Esophagus muscularis mucosa (tissue), 4 donors: ENCODE measurements at regions not wholly inside any gene's neighbourhood (a gene's known extent, or its start where the extent isn't known, plus 50 kb on each side); places are given as distances from the start of the nearest gene placed in this dataset.

Experiments
- DNase-seq: peaks from one replicate; pipeline ENCODE4 v3.0.0-alpha.2; 2017; ENCODE audit errors: extremely low spot score
- H3K27ac ChIP-seq, 4 donors: fragments of 200-600 bp; sonication (generic); replicated peaks in 1 of 4; 1 replicate in 3 of 4; 2 replicates in 1 of 4; pipeline ENCODE4 v1.5.1; 2016 to 2019; ENCODE audit warnings: mild to moderate bottlenecking in 1 of 4
- H3K27me3 ChIP-seq, 4 donors: fragments of 200-600 bp; sonication (generic); one replicate each; pipeline versions ENCODE4 v1.5.1 to v1.6.0; 2016 to 2019
- H3K36me3 ChIP-seq, 4 donors: fragments of 200-600 bp; sonication (generic); one replicate each; pipeline ENCODE4 v1.5.1; 2016 to 2019
- H3K4me1 ChIP-seq, 4 donors: fragments of 200-600 bp; sonication (generic); one replicate each; pipeline ENCODE4 v1.5.1; 2016 to 2019
- H3K4me3 ChIP-seq, 4 donors: fragments of 200-600 bp; sonication (generic); 1 replicate in 2 of 4; 2 replicates in 2 of 4; pipeline ENCODE4 v1.5.1; 2016 to 2019; ENCODE audit warnings: mild to moderate bottlenecking in 4 of 4, moderate library complexity in 1 of 4
- H3K9me3 ChIP-seq, 4 donors: fragments of 200-600 bp; sonication (generic); 1 replicate in 3 of 4; 2 replicates in 1 of 4; pipeline ENCODE4 v1.5.1; 2016 to 2019
- CTCF ChIP-seq, 3 experiments: fragments of 200-600 bp in 2 of 3; fragments of 450-650 bp in 1 of 3; sonication (generic) in 2 of 3; IDR thresholded peaks; one replicate each; pipeline ENCODE4 v1.5.1; 2017 to 2019; ENCODE audit warnings: antibody characterized with exemption in 3 of 3, mild to moderate bottlenecking in 2 of 3, moderate library complexity in 1 of 3
- EP300 ChIP-seq: sonication (generic); formaldehyde crosslinking; IDR thresholded peaks from one replicate; pipeline ENCODE4 v1.6.1; 2017; ENCODE audit warnings: antibody characterized with exemption
- POLR2A ChIP-seq: fragments of 450-650 bp; IDR thresholded peaks from one replicate; pipeline ENCODE4 v1.6.1; 2017; ENCODE audit warnings: antibody characterized with exemption, moderate library complexity, mild to moderate bottlenecking, low read depth
- POLR2AphosphoS5 ChIP-seq, 2 donors: sonication (generic); formaldehyde crosslinking; IDR thresholded peaks; one replicate each; pipeline ENCODE4 v1.6.1; 2017; ENCODE audit warnings: antibody characterized with exemption in 2 of 2
- WGBS: methylation state at CpG from one replicate; pipeline ENCODE4 v1.1.5; 2018; 5-methylcytosine and 5-hydroxymethylcytosine counted together
- intact Hi-C: fragments of 100-400 bp; cut with DNase I; formaldehyde crosslinking; loops from one replicate; pipeline ENCODE4 v1.15.1; 2023

GRCh38 chr4:128528793-128529553 lies 241.4 kb upstream of the PGRMC2 start:
- Histone ChIP-seq H3K4me1 (peaks cover 18 to 43% (median 32%) of the 10 kb centered on the region in 4 donors), H3K27ac (peak overlapping the region; percentile 51 to 73 (median 66)), H3K4me3 (no peak overlapping the region), H3K27me3 (no peaks in the 10 kb centered on the region), H3K36me3 (no peaks in the 10 kb centered on the region), H3K9me3 (no peaks in the 10 kb centered on the region)
- intact Hi-C loops: loop anchor here (5.0 kb wide), 1 partner anchor 62 kb away; no protein-coding TSS in a partner anchor
- peak; percentile 91 for DNase-seq
- 55% methylated on average over 4 of the region's 4 CpGs for WGBS
- TF ChIP-seq POLR2AphosphoS5 (IDR thresholded peaks at IDR 0.05) (peak; percentile 62 to 83), EP300 (peak; percentile 71), POLR2A (no peak)

GRCh38 chr4:128527946-128528576 lies 240.4 kb upstream of the PGRMC2 start:
- no peak for DNase-seq
- Histone ChIP-seq H3K9me3 (no peaks in the 10 kb centered on the region), H3K27me3 (no peaks in the 10 kb centered on the region), H3K4me3 (no peak overlapping the region), H3K27ac (peak overlapping the region; percentile 51 to 73 (median 66)), H3K4me1 (peaks cover 18 to 44% (median 33%) of the 10 kb centered on the region in 4 donors), H3K36me3 (no peaks in the 10 kb centered on the region)
- TF ChIP-seq EP300 (no peak), CTCF (IDR thresholded peaks at IDR 0.05) (no peak), POLR2A (no peak), POLR2AphosphoS5 (IDR thresholded peaks at IDR 0.05) (no peak)
- intact Hi-C loops: loop anchor here (5.0 kb wide), 1 partner anchor 61 kb away; no protein-coding TSS in a partner anchor
- 58% methylated on average over 4 of the region's 4 CpGs for WGBS

- H3K27ac ChIP-seq: no peak overlapping the region
- H3K4me3 ChIP-seq: no peak overlapping the region
- no peaks in the 10 kb centered on the region for H3K9me3 ChIP-seq
- TF ChIP-seq POLR2AphosphoS5 (IDR thresholded peaks at IDR 0.05): no peak
- TF ChIP-seq CTCF (IDR thresholded peaks at IDR 0.05): no peak
- no peak for TF ChIP-seq POLR2A
- TF ChIP-seq EP300: no peak
- intact Hi-C loops: loop anchor here (5.0 kb wide), 1 partner anchor 60 kb away; no protein-coding TSS in a partner anchor
- no peaks in the 10 kb centered on the region for H3K27me3 ChIP-seq
- peaks cover 18 to 44% (median 33%) of the 10 kb centered on the region in 4 donors for H3K4me1 ChIP-seq
- WGBS: 93% methylated on average over 3 of the region's 3 CpGs
- DNase-seq: no peak
- no peaks in the 10 kb centered on the region for H3K36me3 ChIP-seq
Observed at GRCh38 chr4:128527351-128527750, 239.7 kb upstream of the PGRMC2 start.

GRCh38 chr4:128525992-128526630 lies 238.5 kb upstream of the PGRMC2 start:
- Histone ChIP-seq H3K27me3 (no peaks in the 10 kb centered on the region), H3K36me3 (no peaks in the 10 kb centered on the region), H3K9me3 (no peaks in the 10 kb centered on the region), H3K4me1 (peaks cover 30 to 46% (median 33%) of the 10 kb centered on the region in 4 donors), H3K27ac (peak overlapping the region in 3 of 4 donors; percentile 20 to 30 (median 28)), H3K4me3 (no peak overlapping the region)
- intact Hi-C loops: loop anchor here (5.0 kb wide), 1 partner anchor 59 kb away; no protein-coding TSS in a partner anchor
- no peak for DNase-seq
- 39% methylated on average over 1 of the region's 1 CpG for WGBS
- no peak for TF ChIP-seq POLR2A

GRCh38 chr4:128525387-128525786 lies 237.8 kb upstream of the PGRMC2 start:
- intact Hi-C loops: loop anchor here (5.0 kb wide), 1 partner anchor 58 kb away; no protein-coding TSS in a partner anchor
- Histone ChIP-seq H3K36me3 (no peaks in the 10 kb centered on the region), H3K4me1 (peaks cover 31 to 47% (median 34%) of the 10 kb centered on the region in 4 donors)

More at GRCh38 chr4:128525387-128525786, 237.8 kb upstream of the PGRMC2 start:
- no peaks in the 10 kb centered on the region for H3K9me3 ChIP-seq
- H3K27me3 ChIP-seq: no peaks in the 10 kb centered on the region
- peak overlapping the region in 3 of 4 donors; percentile 20 to 30 (median 28) for H3K27ac ChIP-seq
- WGBS: 73% methylated on average over 5 of the region's 5 CpGs
- TF ChIP-seq CTCF (IDR thresholded peaks at IDR 0.05) (no peak), POLR2AphosphoS5 (IDR thresholded peaks at IDR 0.05) (no peak), POLR2A (no peak), EP300 (no peak)
- DNase-seq: no peak
- no peak overlapping the region for H3K4me3 ChIP-seq
